KMS-11 (cell line): ENCODE measurements at regions not wholly inside any gene's neighbourhood (a gene's known extent, or its start where the extent isn't known, plus 50 kb on each side); places are given as distances from the start of the nearest gene placed in this dataset.

Experiments
- H2AFZ ChIP-seq: fragments of 200-600 bp; sonication (generic); 2 replicates; pipeline ENCODE4 v1.6.1; 2016; ENCODE audit warnings: antibody characterized with exemption, mixed run types, low read depth
- H3K27ac ChIP-seq: fragments of 200-600 bp; sonication (generic); 2 replicates; pipeline ENCODE4 v1.6.1; 2016; ENCODE audit warnings: mild to moderate bottlenecking, mixed run types
- H3K27me3 ChIP-seq: fragments of 200-600 bp; sonication (generic); 2 replicates; pipeline ENCODE4 v1.6.1; 2017; ENCODE audit warnings: mild to moderate bottlenecking, low read depth, mixed run types, moderate library complexity; ENCODE audit not compliant: insufficient read depth
- H3K36me3 ChIP-seq: fragments of 200-600 bp; sonication (generic); 2 replicates; pipeline ENCODE4 v1.6.1; 2017; ENCODE audit warnings: mild to moderate bottlenecking, mixed run types; ENCODE audit not compliant: insufficient read depth
- H3K4me1 ChIP-seq: fragments of 200-600 bp; sonication (generic); 2 replicates; pipeline ENCODE4 v1.6.1; 2016; ENCODE audit warnings: mild to moderate bottlenecking, low read depth, mixed run types; ENCODE audit not compliant: poor library complexity, severe bottlenecking
- H3K4me2 ChIP-seq: fragments of 200-600 bp; sonication (generic); 2 replicates; pipeline ENCODE4 v1.7.0; 2016; ENCODE audit warnings: mild to moderate bottlenecking, mixed run types
- H3K4me3 ChIP-seq: fragments of 200-600 bp; sonication (generic); IDR thresholded peaks from 2 replicates; pipeline ENCODE4 v1.6.1; 2017; ENCODE audit warnings: low read depth, low read length, mixed read lengths; ENCODE audit not compliant: insufficient read depth
- H3K79me2 ChIP-seq: fragments of 200-600 bp; sonication (generic); 2 replicates; pipeline ENCODE4 v1.6.1; 2016; ENCODE audit warnings: low read depth, mixed run types; ENCODE audit not compliant: insufficient read depth
- H3K9ac ChIP-seq: fragments of 200-600 bp; sonication (generic); 2 replicates; pipeline ENCODE4 v1.6.1; 2016; ENCODE audit warnings: mild to moderate bottlenecking, mixed run types
- H4K20me1 ChIP-seq: fragments of 200-600 bp; sonication (generic); 2 replicates; pipeline ENCODE4 v1.6.1; 2016; ENCODE audit warnings: mild to moderate bottlenecking, mixed run types; ENCODE audit not compliant: insufficient read depth
- CTCF ChIP-seq: fragments of 200-600 bp; sonication (generic); conservative IDR thresholded peaks from 2 replicates; pipeline ENCODE4 v1.6.1; 2017; ENCODE audit warnings: low read depth, mild to moderate bottlenecking, antibody characterized with exemption, low read length, moderate library complexity, mixed read lengths

DNA sequence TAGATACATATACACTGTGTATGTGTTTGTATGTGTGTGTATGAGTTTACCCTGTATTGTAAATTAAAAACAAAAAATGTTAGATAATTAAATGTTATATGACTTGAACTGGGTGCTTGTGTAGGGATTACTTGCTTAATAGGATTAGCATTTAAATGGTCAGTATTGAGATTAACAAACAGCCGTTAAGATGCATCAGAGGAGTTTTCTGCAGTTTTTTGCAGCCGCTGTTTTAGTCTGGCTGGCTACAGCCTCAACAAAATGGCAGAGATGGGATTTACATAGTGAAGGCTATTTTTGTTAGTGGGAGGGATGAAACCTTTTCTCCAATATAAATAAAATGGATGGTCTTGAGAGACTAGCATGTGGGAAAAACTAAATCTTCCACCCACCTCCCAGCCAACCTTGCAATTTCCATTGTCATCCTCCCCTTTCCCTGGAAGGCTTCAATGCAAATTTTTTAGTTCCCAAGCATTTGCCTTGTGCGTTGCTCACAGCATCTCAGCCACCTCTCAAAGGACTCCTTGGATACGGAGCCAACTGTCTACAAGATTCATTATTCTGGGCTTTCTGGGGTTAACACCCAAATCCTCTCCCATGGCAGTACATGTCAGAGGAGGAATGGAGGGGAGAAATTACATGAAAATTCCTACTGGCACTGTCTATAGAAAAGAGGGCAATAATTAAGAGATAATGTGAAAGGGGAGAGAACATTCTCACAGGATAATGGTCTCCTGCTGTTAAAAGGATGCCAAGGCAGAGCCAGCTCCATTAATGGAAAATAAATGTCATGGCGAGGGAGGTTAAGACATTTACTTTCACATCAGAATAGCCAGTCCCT lies 351.9 kb downstream of the CDH2 start:
- Histone ChIP-seq H3K27me3 (no peaks in the 10 kb centered on the region), H3K27ac (no peak overlapping the region), H3K4me1 (no peaks in the 10 kb centered on the region), H2AFZ (no peak overlapping the region), H4K20me1 (no peaks in the 10 kb centered on the region), H3K4me2 (no peak overlapping the region), H3K36me3 (no peaks in the 10 kb centered on the region), H3K9ac (no peak overlapping the region), H3K4me3 (no peak overlapping the region), H3K79me2 (no peaks in the 10 kb centered on the region)
- TF ChIP-seq CTCF: no peak

GRCh38 chr18:27824275-27824674 lies 352.7 kb downstream of the CDH2 start:
- Histone ChIP-seq H3K27ac (no peak overlapping the region), H3K4me1 (no peaks in the 10 kb centered on the region), H3K9ac (no peak overlapping the region), H2AFZ (no peak overlapping the region), H3K79me2 (no peaks in the 10 kb centered on the region), H3K4me2 (no peak overlapping the region), H3K36me3 (no peaks in the 10 kb centered on the region), H4K20me1 (no peaks in the 10 kb centered on the region), H3K27me3 (no peaks in the 10 kb centered on the region), H3K4me3 (no peak overlapping the region)
- no peak for TF ChIP-seq CTCF

DNA sequence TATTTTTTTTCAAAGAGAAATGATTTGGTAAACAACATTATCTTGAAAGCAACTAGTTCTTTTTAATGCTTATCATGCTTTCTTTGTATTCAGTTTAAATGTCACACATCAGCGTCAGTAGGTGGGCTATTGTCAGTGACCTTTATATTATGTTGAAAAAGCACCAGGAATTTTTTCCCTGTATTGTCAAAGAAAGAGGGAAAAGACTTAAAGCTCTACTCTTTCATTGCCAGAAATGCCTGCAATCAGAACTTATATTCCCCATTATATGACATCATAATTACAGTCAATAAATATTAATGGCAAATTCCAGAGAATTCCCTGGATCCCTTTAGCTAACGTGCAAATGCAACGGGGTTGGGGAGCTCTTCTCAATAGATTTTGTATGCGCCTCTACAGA lies 353.9 kb downstream of the CDH2 start:
- no peak for TF ChIP-seq CTCF
- no peak overlapping the region for H3K27ac ChIP-seq
- H3K9ac ChIP-seq: no peak overlapping the region
- H3K4me1 ChIP-seq: no peaks in the 10 kb centered on the region
- H3K79me2 ChIP-seq: no peaks in the 10 kb centered on the region
- H2AFZ ChIP-seq: no peak overlapping the region
- H3K27me3 ChIP-seq: no peaks in the 10 kb centered on the region
- no peaks in the 10 kb centered on the region for H4K20me1 ChIP-seq
- H3K36me3 ChIP-seq: no peaks in the 10 kb centered on the region
- H3K4me2 ChIP-seq: no peak overlapping the region
- H3K4me3 ChIP-seq: no peak overlapping the region

DNA sequence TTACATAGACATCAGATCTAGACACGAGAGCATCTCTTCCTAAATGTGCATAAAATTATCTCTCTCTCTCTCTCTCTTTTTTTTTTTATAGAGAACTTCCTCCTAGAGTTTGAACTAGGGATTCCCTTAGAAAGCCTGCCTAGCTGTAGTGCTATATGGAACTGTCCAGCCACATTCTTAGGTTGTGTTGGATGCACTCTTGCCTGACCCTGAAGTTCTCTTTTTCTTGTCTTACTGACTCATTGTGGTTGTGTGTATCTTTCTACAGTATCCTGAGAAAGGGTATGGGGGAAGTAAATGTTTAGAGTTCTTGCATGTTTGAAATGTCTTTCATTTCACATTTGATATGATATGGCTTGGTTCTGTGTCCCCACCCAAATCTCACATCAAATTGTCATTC lies 368.2 kb downstream of the CDH2 start:
- TF ChIP-seq CTCF: no peak
- Histone ChIP-seq H3K9ac (no peak overlapping the region), H3K4me3 (no peak overlapping the region)

More for the DNA sequence above, 368.2 kb downstream of the CDH2 start:
- Histone ChIP-seq H3K79me2 (no peaks in the 10 kb centered on the region), H2AFZ (no peak overlapping the region), H3K27me3 (no peaks in the 10 kb centered on the region), H3K4me1 (no peaks in the 10 kb centered on the region), H3K27ac (no peak overlapping the region), H4K20me1 (no peaks in the 10 kb centered on the region), H3K4me2 (no peak overlapping the region), H3K36me3 (no peaks in the 10 kb centered on the region)
